SK-N-MC (cell line): ENCODE measurements at regions not wholly inside any gene's neighbourhood (a gene's known extent, or its start where the extent isn't known, plus 50 kb on each side); places are given as distances from the start of the nearest gene placed in this dataset.

ENCODE experiments used
- EZH2 ChIP-seq: fragments of 200-600 bp; sonication (generic); IDR thresholded peaks from one replicate; pipeline ENCODE4 v1.6.1; 2017; ENCODE audit warnings: antibody characterized with exemption
- FOXP2 ChIP-seq: optimal IDR thresholded peaks from 2 replicates; pipeline ENCODE3; 2011; ENCODE audit warnings: mild to moderate bottlenecking, moderate library complexity; ENCODE audit not compliant: insufficient read depth; ENCODE audit errors: extremely low read length, control extremely low read depth
- POLR2AphosphoS5 ChIP-seq: IDR thresholded peaks from 2 replicates; pipeline ENCODE4 v1.6.1; 2012; ENCODE audit warnings: mild to moderate bottlenecking, low read depth, low read length, borderline replicate concordance

DNA sequence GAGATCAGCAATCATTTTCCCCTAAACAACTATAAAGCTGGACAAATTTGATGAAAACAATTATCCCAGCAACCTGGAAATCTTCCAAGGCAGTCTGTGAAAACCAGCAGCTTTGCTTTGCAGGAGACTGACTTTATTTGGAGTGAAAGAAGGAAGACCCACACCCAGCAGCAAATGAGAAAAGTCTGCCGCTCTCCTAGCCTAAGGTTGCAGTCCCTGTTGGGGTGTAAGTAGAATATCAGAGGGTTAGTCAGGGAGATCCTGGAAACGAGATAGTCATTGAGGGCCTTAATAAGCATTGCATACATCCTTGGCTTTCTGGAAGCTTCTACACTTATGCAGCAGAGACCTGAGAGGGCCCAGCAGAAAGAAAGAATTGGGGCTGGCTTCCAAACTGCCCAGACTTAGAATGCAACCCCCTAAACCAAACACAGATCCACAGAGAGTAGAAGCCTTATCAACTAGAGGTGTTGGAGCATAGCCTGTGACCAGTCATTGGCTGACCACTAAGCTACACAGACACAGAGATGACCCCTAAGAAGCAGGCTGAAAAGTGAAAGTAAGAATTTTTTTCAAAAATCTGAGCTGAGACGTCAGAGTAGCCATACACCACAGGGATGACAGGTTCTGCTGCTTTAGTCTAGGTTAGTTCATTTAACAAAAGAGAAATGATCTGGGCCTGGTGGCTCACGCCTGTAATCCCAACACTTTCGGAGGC lies 98.3 kb downstream of the LYPLAL1 start:
- no peak for TF ChIP-seq EZH2
- TF ChIP-seq POLR2AphosphoS5, result no peak
- no peak for TF ChIP-seq FOXP2
